ENCODE measurements at regions not wholly inside any gene's neighbourhood (a gene's known extent, or its start where the extent isn't known, plus 50 kb on each side); places are given as distances from the start of the nearest gene placed in this dataset.
"Not testable (repeated sequence)": the region's sequence is repeated elsewhere in the genome, so short reads cannot be mapped to it uniquely, and the experiment has no call there.

DNA sequence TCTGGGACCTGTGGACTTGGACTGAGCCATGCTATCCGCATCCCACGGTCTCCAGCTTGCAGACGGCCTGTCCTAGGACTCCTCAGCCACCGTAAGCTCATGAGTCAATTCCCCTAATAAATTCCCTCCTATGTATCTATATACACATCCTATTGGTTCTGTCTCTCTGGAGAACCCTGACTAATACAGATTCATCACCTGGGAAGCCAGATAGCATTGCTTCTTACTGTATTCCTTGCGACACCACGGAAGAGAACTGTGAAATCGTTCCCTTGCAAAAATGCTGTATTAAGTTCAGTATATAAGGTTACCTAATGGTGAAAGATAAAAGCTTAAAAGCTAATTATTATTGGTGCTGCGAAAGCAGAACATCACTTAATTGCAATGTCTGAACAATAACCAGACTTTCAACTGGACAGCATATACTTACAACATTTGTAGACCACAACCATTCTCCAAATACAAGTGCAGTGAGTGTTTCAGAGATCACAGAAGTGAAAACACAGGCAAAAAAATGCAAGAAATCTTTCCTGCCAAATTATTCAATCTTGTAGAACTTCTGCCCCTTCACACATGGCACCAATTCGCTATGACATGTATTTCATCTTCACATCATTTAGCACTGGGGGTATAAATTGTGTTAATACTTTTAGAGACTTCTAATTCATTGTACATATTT, 352.9 kb downstream of the TXNL1 start:
- Histone ChIP-seq H3K27ac (no peak overlapping the region), H3K36me3 (no peaks in the 10 kb centered on the region), H3K4me1 (no peaks in the 10 kb centered on the region), H3K9me3 (no peaks in the 10 kb centered on the region), H3K4me3 (no peak overlapping the region), H3K27me3 (no peaks in the 10 kb centered on the region)
- WGBS, 2 donors, result 90 to 95% methylated on average over 9 of the region's 9 CpGs
- intact Hi-C loops (cut with DNase I), result no loop called here
- TF ChIP-seq EP300 (IDR thresholded peaks at IDR 0.05), result no peak
- TF ChIP-seq, protein P1, sequence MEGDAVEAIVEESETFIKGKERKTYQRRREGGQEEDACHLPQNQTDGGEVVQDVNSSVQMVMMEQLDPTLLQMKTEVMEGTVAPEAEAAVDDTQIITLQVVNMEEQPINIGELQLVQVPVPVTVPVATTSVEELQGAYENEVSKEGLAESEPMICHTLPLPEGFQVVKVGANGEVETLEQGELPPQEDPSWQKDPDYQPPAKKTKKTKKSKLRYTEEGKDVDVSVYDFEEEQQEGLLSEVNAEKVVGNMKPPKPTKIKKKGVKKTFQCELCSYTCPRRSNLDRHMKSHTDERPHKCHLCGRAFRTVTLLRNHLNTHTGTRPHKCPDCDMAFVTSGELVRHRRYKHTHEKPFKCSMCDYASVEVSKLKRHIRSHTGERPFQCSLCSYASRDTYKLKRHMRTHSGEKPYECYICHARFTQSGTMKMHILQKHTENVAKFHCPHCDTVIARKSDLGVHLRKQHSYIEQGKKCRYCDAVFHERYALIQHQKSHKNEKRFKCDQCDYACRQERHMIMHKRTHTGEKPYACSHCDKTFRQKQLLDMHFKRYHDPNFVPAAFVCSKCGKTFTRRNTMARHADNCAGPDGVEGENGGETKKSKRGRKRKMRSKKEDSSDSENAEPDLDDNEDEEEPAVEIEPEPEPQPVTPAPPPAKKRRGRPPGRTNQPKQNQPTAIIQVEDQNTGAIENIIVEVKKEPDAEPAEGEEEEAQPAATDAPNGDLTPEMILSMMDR (IDR thresholded peaks at IDR 0.05), result no peak
- no peak for TF ChIP-seq POLR2AphosphoS5 (IDR thresholded peaks at IDR 0.05)
- no peak for TF ChIP-seq POLR2A (IDR thresholded peaks at IDR 0.05)
- no peak for DNase-seq

- H3K27ac ChIP-seq, result no peak overlapping the region
- no peaks in the 10 kb centered on the region for H3K27me3 ChIP-seq
- 71 to 83% methylated on average over 1 of the region's 1 CpG for WGBS, 2 donors
- no peak for DNase-seq
- no peaks in the 10 kb centered on the region for H3K4me1 ChIP-seq
- no peak overlapping the region for H3K4me3 ChIP-seq
- H3K36me3 ChIP-seq, result no peaks in the 10 kb centered on the region
- intact Hi-C loops (cut with DNase I), result no loop called here
- TF ChIP-seq EP300 (IDR thresholded peaks at IDR 0.05) (no peak), POLR2AphosphoS5 (IDR thresholded peaks at IDR 0.05) (no peak), POLR2A (IDR thresholded peaks at IDR 0.05) (no peak)
- TF ChIP-seq, protein P1 (IDR thresholded peaks at IDR 0.05), result no peak
- no peaks in the 10 kb centered on the region for H3K9me3 ChIP-seq
Observed at GRCh38 chr18:56284319-56284718, 354.1 kb downstream of the TXNL1 start.

GRCh38 chr18:56283316-56283715, 355.1 kb downstream of the TXNL1 start:
- H3K4me1 ChIP-seq, result no peaks in the 10 kb centered on the region
- no peak for TF ChIP-seq POLR2A (IDR thresholded peaks at IDR 0.05)
- no peak for TF ChIP-seq EP300 (IDR thresholded peaks at IDR 0.05)
- TF ChIP-seq, protein P1 (IDR thresholded peaks at IDR 0.05), result no peak
- TF ChIP-seq POLR2AphosphoS5 (IDR thresholded peaks at IDR 0.05), result no peak
- intact Hi-C loops (cut with DNase I), result no loop called here
- no peaks in the 10 kb centered on the region for H3K9me3 ChIP-seq
- no peaks in the 10 kb centered on the region for H3K36me3 ChIP-seq
- no peak overlapping the region for H3K4me3 ChIP-seq
- DNase-seq, result no peak
- no peak overlapping the region for H3K27ac ChIP-seq
- no peaks in the 10 kb centered on the region for H3K27me3 ChIP-seq

- no peaks in the 10 kb centered on the region for H3K27me3 ChIP-seq
- no peaks in the 10 kb centered on the region for H3K9me3 ChIP-seq
- H3K27ac ChIP-seq, result no peak overlapping the region
- intact Hi-C loops (cut with DNase I), result no loop called here
- 80 to 92% methylated on average over 8 of the region's 8 CpGs for WGBS, 2 donors
- TF ChIP-seq POLR2AphosphoS5 (IDR thresholded peaks at IDR 0.05) (no peak), POLR2A (IDR thresholded peaks at IDR 0.05) (no peak), EP300 (IDR thresholded peaks at IDR 0.05) (no peak)
- TF ChIP-seq, protein P1 (IDR thresholded peaks at IDR 0.05), result no peak
- no peaks in the 10 kb centered on the region for H3K4me1 ChIP-seq
- H3K36me3 ChIP-seq, result no peaks in the 10 kb centered on the region
- no peak for DNase-seq
- no peak overlapping the region for H3K4me3 ChIP-seq
Observed at GRCh38 chr18:56282234-56283104, 355.9 kb downstream of the TXNL1 start.

GRCh38 chr18:56279816-56280215, 358.6 kb downstream of the TXNL1 start:
- H3K36me3 ChIP-seq; H3K27me3 ChIP-seq; H3K9me3 ChIP-seq; H3K27ac ChIP-seq; intact Hi-C loops (cut with DNase I); DNase-seq; H3K4me3 ChIP-seq; H3K4me1 ChIP-seq: not testable (repeated sequence)
- 56 to 70% methylated on average over 3 of the region's 3 CpGs for WGBS, 2 donors

Measured in sigmoid colon (tissue), 6 donors.